Stomach smooth muscle (tissue), 2 donors: ENCODE measurements at regions not wholly inside any gene's neighbourhood (a gene's known extent, or its start where the extent isn't known, plus 50 kb on each side); places are given as distances from the start of the nearest gene placed in this dataset.

Source experiments
- H3K27ac ChIP-seq: one replicate; pipeline ENCODE4 v1.7.0; 2013; ENCODE audit warnings: mild to moderate bottlenecking, low read length, inconsistent platforms
- H3K27me3 ChIP-seq, 2 donors: one replicate each; pipeline ENCODE4 v1.7.0; 2013; ENCODE audit warnings: low read length in 2 of 2; ENCODE audit not compliant: insufficient read depth in 2 of 2, control insufficient read depth in 1 of 2
- H3K36me3 ChIP-seq, 2 donors: one replicate each; pipeline ENCODE4 v1.7.0; 2013; ENCODE audit warnings: low read length in 2 of 2; ENCODE audit not compliant: control insufficient read depth in 2 of 2, insufficient read depth in 2 of 2
- H3K4me1 ChIP-seq: one replicate; pipeline ENCODE4 v1.7.0; 2013; ENCODE audit warnings: low read length; ENCODE audit not compliant: control insufficient read depth, insufficient read depth
- H3K4me3 ChIP-seq, 2 donors: one replicate each; pipeline ENCODE4 v1.7.0; 2013; ENCODE audit warnings: low read length in 2 of 2
- H3K9ac ChIP-seq, 2 donors: one replicate each; pipeline ENCODE4 v1.7.0; 2013; ENCODE audit warnings: low read length in 2 of 2, mild to moderate bottlenecking in 1 of 2
- H3K9me3 ChIP-seq, 2 donors: one replicate each; pipeline ENCODE4 v1.7.0; 2013; ENCODE audit warnings: low read length in 2 of 2; ENCODE audit not compliant: control insufficient read depth in 2 of 2
- donor health status: healthy.
- donor health status: Pancreatic carcinoma.

GRCh38 chr12:67441736-67442346 lies 172.7 kb downstream of the CAND1 start:
- Histone ChIP-seq H3K9me3 (no peaks in the 10 kb centered on the region), H3K36me3 (no peaks in the 10 kb centered on the region), H3K4me3 (peak overlapping the region in 1 of 2 donors; percentile 40), H3K27ac (no peak overlapping the region), H3K4me1 (peaks cover 6% of the 10 kb centered on the region), H3K9ac (no peak overlapping the region), H3K27me3 (no peaks in the 10 kb centered on the region)

GRCh38 chr12:67442347-67442841 lies 173.2 kb downstream of the CAND1 start:
- Histone ChIP-seq H3K27ac (no peak overlapping the region), H3K4me3 (peak overlapping the region in 1 of 2 donors; percentile 40), H3K9ac (no peak overlapping the region), H3K9me3 (no peaks in the 10 kb centered on the region), H3K4me1 (peaks cover 6% of the 10 kb centered on the region), H3K36me3 (no peaks in the 10 kb centered on the region), H3K27me3 (no peaks in the 10 kb centered on the region)

- H3K9me3 ChIP-seq = no peaks in the 10 kb centered on the region
- H3K4me3 ChIP-seq = no peak overlapping the region
- H3K27me3 ChIP-seq = no peaks in the 10 kb centered on the region
- H3K4me1 ChIP-seq = peaks cover 6% of the 10 kb centered on the region
- no peaks in the 10 kb centered on the region for H3K36me3 ChIP-seq
- no peak overlapping the region for H3K27ac ChIP-seq
- H3K9ac ChIP-seq = no peak overlapping the region
Observed at GRCh38 chr12:67442896-67443295, 173.7 kb downstream of the CAND1 start.

GRCh38 chr12:67444542-67444941 lies 175.4 kb downstream of the CAND1 start:
- no peak overlapping the region for H3K4me3 ChIP-seq
- no peak overlapping the region for H3K9ac ChIP-seq
- H3K9me3 ChIP-seq = no peaks in the 10 kb centered on the region
- H3K4me1 ChIP-seq = peaks cover 6% of the 10 kb centered on the region
- H3K36me3 ChIP-seq = no peaks in the 10 kb centered on the region
- H3K27ac ChIP-seq = no peak overlapping the region
- no peaks in the 10 kb centered on the region for H3K27me3 ChIP-seq

GRCh38 chr12:67446716-67447115 lies 177.6 kb downstream of the CAND1 start:
- no peak overlapping the region for H3K27ac ChIP-seq
- H3K9ac ChIP-seq = no peak overlapping the region
- H3K4me1 ChIP-seq = peaks cover 6% of the 10 kb centered on the region
- H3K4me3 ChIP-seq = no peak overlapping the region
- H3K9me3 ChIP-seq = no peaks in the 10 kb centered on the region
- H3K36me3 ChIP-seq = no peaks in the 10 kb centered on the region
- no peaks in the 10 kb centered on the region for H3K27me3 ChIP-seq

GRCh38 chr12:67447180-67447579 lies 178.0 kb downstream of the CAND1 start:
- Histone ChIP-seq H3K36me3 (no peaks in the 10 kb centered on the region), H3K27me3 (no peaks in the 10 kb centered on the region), H3K4me1 (peaks cover 4% of the 10 kb centered on the region), H3K4me3 (no peak overlapping the region), H3K9ac (no peak overlapping the region), H3K27ac (no peak overlapping the region), H3K9me3 (no peaks in the 10 kb centered on the region)

- H3K9me3 ChIP-seq = no peaks in the 10 kb centered on the region
- H3K9ac ChIP-seq = no peak overlapping the region
- H3K27me3 ChIP-seq = no peaks in the 10 kb centered on the region
- H3K27ac ChIP-seq = no peak overlapping the region
- no peaks in the 10 kb centered on the region for H3K36me3 ChIP-seq
- no peak overlapping the region for H3K4me3 ChIP-seq
- no peaks in the 10 kb centered on the region for H3K4me1 ChIP-seq
Observed at GRCh38 chr12:67449591-67450052, 180.5 kb downstream of the CAND1 start.

GRCh38 chr12:67450441-67450840 lies 181.3 kb downstream of the CAND1 start:
- H3K9me3 ChIP-seq = no peaks in the 10 kb centered on the region
- no peak overlapping the region for H3K4me3 ChIP-seq
- H3K27ac ChIP-seq = no peak overlapping the region
- H3K4me1 ChIP-seq = no peaks in the 10 kb centered on the region
- H3K27me3 ChIP-seq = no peaks in the 10 kb centered on the region
- no peaks in the 10 kb centered on the region for H3K36me3 ChIP-seq
- H3K9ac ChIP-seq = no peak overlapping the region

GRCh38 chr12:67451206-67451605 lies 182.0 kb downstream of the CAND1 start:
- Histone ChIP-seq H3K9me3 (no peaks in the 10 kb centered on the region), H3K4me1 (peaks cover 2% of the 10 kb centered on the region), H3K36me3 (no peaks in the 10 kb centered on the region), H3K4me3 (no peak overlapping the region), H3K27me3 (no peaks in the 10 kb centered on the region), H3K9ac (no peak overlapping the region), H3K27ac (no peak overlapping the region)

- Histone ChIP-seq H3K4me3 (no peak overlapping the region), H3K36me3 (no peaks in the 10 kb centered on the region), H3K9ac (no peak overlapping the region), H3K27ac (no peak overlapping the region), H3K4me1 (peaks cover 12% of the 10 kb centered on the region), H3K27me3 (no peaks in the 10 kb centered on the region), H3K9me3 (no peaks in the 10 kb centered on the region)
Observed at GRCh38 chr12:67452119-67452805, 183.1 kb downstream of the CAND1 start.

- Histone ChIP-seq H3K4me3 (no peak overlapping the region), H3K9me3 (no peaks in the 10 kb centered on the region), H3K36me3 (no peaks in the 10 kb centered on the region), H3K4me1 (peaks cover 16% of the 10 kb centered on the region), H3K9ac (no peak overlapping the region), H3K27me3 (no peaks in the 10 kb centered on the region), H3K27ac (no peak overlapping the region)
Observed at GRCh38 chr12:67453191-67453590, 184.0 kb downstream of the CAND1 start.
